Duodenal mucosa (tissue), 2 donors: ENCODE measurements at regions not wholly inside any gene's neighbourhood (a gene's known extent, or its start where the extent isn't known, plus 50 kb on each side); places are given as distances from the start of the nearest gene placed in this dataset.

Source experiments
- H3K27ac ChIP-seq: one replicate; pipeline ENCODE4 v1.7.0; 2013; ENCODE audit warnings: low read depth, low read length
- H3K27me3 ChIP-seq, 2 donors: one replicate each; pipeline ENCODE4 v1.7.0; 2013; ENCODE audit warnings: low read length in 2 of 2, control low read depth in 1 of 2; ENCODE audit not compliant: insufficient read depth in 2 of 2, control insufficient read depth in 1 of 2
- H3K36me3 ChIP-seq, 2 donors: one replicate each; pipeline ENCODE4 v1.7.0; 2013; ENCODE audit warnings: low read length in 2 of 2, control low read depth in 1 of 2; ENCODE audit not compliant: insufficient read depth in 2 of 2, control insufficient read depth in 1 of 2
- H3K4me1 ChIP-seq, 2 donors: one replicate each; pipeline ENCODE4 v1.7.0; 2013; ENCODE audit warnings: low read length in 2 of 2, control low read depth in 1 of 2; ENCODE audit not compliant: insufficient read depth in 2 of 2, control insufficient read depth in 1 of 2
- H3K4me3 ChIP-seq, 2 donors: one replicate each; pipeline ENCODE4 v1.7.0; 2013; ENCODE audit warnings: low read length in 2 of 2, low read depth in 1 of 2
- H3K9ac ChIP-seq, 2 donors: one replicate each; pipeline ENCODE4 v1.7.0; 2013; ENCODE audit warnings: low read length in 2 of 2, low read depth in 1 of 2
- H3K9me3 ChIP-seq, 2 donors: one replicate each; pipeline ENCODE4 v1.7.0; 2013; ENCODE audit warnings: low read length in 2 of 2, control low read depth in 1 of 2; ENCODE audit not compliant: control insufficient read depth in 1 of 2

- Histone ChIP-seq H3K27me3 (no peaks in the 10 kb centered on the region), H3K27ac (no peak overlapping the region), H3K36me3 (no peaks in the 10 kb centered on the region), H3K9me3 (peaks cover 4 to 10% of the 10 kb centered on the region in 2 donors), H3K4me3 (no peak overlapping the region), H3K4me1 (peaks cover 5 to 6% of the 10 kb centered on the region in 2 donors), H3K9ac (no peak overlapping the region)
Measured at GRCh38 chr2:157164891-157165290, 92.6 kb upstream of the GALNT5 start.

GRCh38 chr2:157168501-157168900 lies 89.0 kb upstream of the GALNT5 start:
- no peak overlapping the region for H3K4me3 ChIP-seq
- H3K9me3 ChIP-seq: peaks cover 4 to 10% of the 10 kb centered on the region in 2 donors
- H3K27me3 ChIP-seq: no peaks in the 10 kb centered on the region
- no peaks in the 10 kb centered on the region for H3K4me1 ChIP-seq
- no peak overlapping the region for H3K9ac ChIP-seq
- no peaks in the 10 kb centered on the region for H3K36me3 ChIP-seq
- no peak overlapping the region for H3K27ac ChIP-seq

GRCh38 chr2:157169889-157170288 lies 87.6 kb upstream of the GALNT5 start:
- Histone ChIP-seq H3K9me3 (peaks cover 3% of the 10 kb centered on the region in 2 donors), H3K27ac (no peak overlapping the region), H3K4me1 (no peaks in the 10 kb centered on the region), H3K4me3 (no peak overlapping the region), H3K27me3 (no peaks in the 10 kb centered on the region), H3K9ac (no peak overlapping the region), H3K36me3 (no peaks in the 10 kb centered on the region)

- no peaks in the 10 kb centered on the region for H3K27me3 ChIP-seq
- H3K36me3 ChIP-seq: no peaks in the 10 kb centered on the region
- no peak overlapping the region for H3K4me3 ChIP-seq
- no peaks in the 10 kb centered on the region for H3K4me1 ChIP-seq
- no peaks in the 10 kb centered on the region for H3K9me3 ChIP-seq
- H3K9ac ChIP-seq: no peak overlapping the region
- H3K27ac ChIP-seq: no peak overlapping the region
Measured at GRCh38 chr2:157170299-157170698, 87.2 kb upstream of the GALNT5 start.

- H3K36me3 ChIP-seq: no peaks in the 10 kb centered on the region
- H3K4me1 ChIP-seq: no peaks in the 10 kb centered on the region
- no peak overlapping the region for H3K4me3 ChIP-seq
- no peak overlapping the region for H3K27ac ChIP-seq
- no peaks in the 10 kb centered on the region for H3K27me3 ChIP-seq
- no peak overlapping the region for H3K9ac ChIP-seq
- no peaks in the 10 kb centered on the region for H3K9me3 ChIP-seq
Measured at GRCh38 chr2:157172239-157172638, 85.3 kb upstream of the GALNT5 start.

- no peaks in the 10 kb centered on the region for H3K36me3 ChIP-seq
- H3K9ac ChIP-seq: no peak overlapping the region
- H3K4me1 ChIP-seq: no peaks in the 10 kb centered on the region
- H3K4me3 ChIP-seq: no peak overlapping the region
- no peaks in the 10 kb centered on the region for H3K9me3 ChIP-seq
- H3K27ac ChIP-seq: no peak overlapping the region
- no peaks in the 10 kb centered on the region for H3K27me3 ChIP-seq
Measured at GRCh38 chr2:157172866-157173578, 84.5 kb upstream of the GALNT5 start.

- H3K9me3 ChIP-seq: no peaks in the 10 kb centered on the region
- no peaks in the 10 kb centered on the region for H3K4me1 ChIP-seq
- H3K9ac ChIP-seq: no peak overlapping the region
- no peaks in the 10 kb centered on the region for H3K27me3 ChIP-seq
- H3K36me3 ChIP-seq: no peaks in the 10 kb centered on the region
- no peak overlapping the region for H3K4me3 ChIP-seq
- no peak overlapping the region for H3K27ac ChIP-seq
Measured at GRCh38 chr2:157173740-157174184, 83.7 kb upstream of the GALNT5 start.

- Histone ChIP-seq H3K36me3 (no peaks in the 10 kb centered on the region), H3K9ac (no peak overlapping the region), H3K9me3 (no peaks in the 10 kb centered on the region), H3K27ac (no peak overlapping the region), H3K27me3 (no peaks in the 10 kb centered on the region), H3K4me3 (no peak overlapping the region), H3K4me1 (no peaks in the 10 kb centered on the region)
Measured at GRCh38 chr2:157174321-157174720, 83.2 kb upstream of the GALNT5 start.

- Histone ChIP-seq H3K9me3 (no peaks in the 10 kb centered on the region), H3K36me3 (no peaks in the 10 kb centered on the region), H3K27ac (no peak overlapping the region), H3K4me1 (no peaks in the 10 kb centered on the region), H3K27me3 (no peaks in the 10 kb centered on the region), H3K4me3 (no peak overlapping the region), H3K9ac (no peak overlapping the region)
Measured at GRCh38 chr2:157176602-157177001, 80.9 kb upstream of the GALNT5 start.

- H3K36me3 ChIP-seq: no peaks in the 10 kb centered on the region
- H3K9ac ChIP-seq: no peak overlapping the region
- no peaks in the 10 kb centered on the region for H3K27me3 ChIP-seq
- H3K4me1 ChIP-seq: no peaks in the 10 kb centered on the region
- H3K9me3 ChIP-seq: no peaks in the 10 kb centered on the region
- H3K27ac ChIP-seq: no peak overlapping the region
- H3K4me3 ChIP-seq: no peak overlapping the region
Measured at GRCh38 chr2:157178874-157179273, 78.6 kb upstream of the GALNT5 start.
